Progenitor cell of endocrine pancreas (in vitro differentiated cells): ENCODE measurements at regions not wholly inside any gene's neighbourhood (a gene's known extent, or its start where the extent isn't known, plus 50 kb on each side); places are given as distances from the start of the nearest gene placed in this dataset.

Experiments used
- DNase-seq: peaks from one replicate; pipeline ENCODE4 v3.0.0; 2021; ENCODE audit warnings: low spot score; ENCODE audit not compliant: unreplicated experiment
- H3K27ac Mint-ChIP-seq: 2 replicates; pipeline ENCODE4 v1.8.0; 2021; ENCODE audit warnings: mild to moderate bottlenecking, moderate library complexity, mixed read lengths
- H3K27me3 Mint-ChIP-seq: 2 replicates; pipeline ENCODE4 v1.8.0; 2021; ENCODE audit warnings: mixed read lengths
- H3K36me3 Mint-ChIP-seq: 2 replicates; pipeline ENCODE4 v1.8.0; 2022; ENCODE audit warnings: mixed read lengths; ENCODE audit not compliant: insufficient read depth
- H3K4me1 Mint-ChIP-seq: 2 replicates; pipeline ENCODE4 v1.8.0; 2021; ENCODE audit warnings: low read depth, mixed read lengths
- H3K4me3 Mint-ChIP-seq: 2 replicates; pipeline ENCODE4 v1.8.0; 2021; ENCODE audit warnings: low read depth, mild to moderate bottlenecking, moderate library complexity, mixed read lengths
- H3K9me3 Mint-ChIP-seq: 2 replicates; pipeline ENCODE4 v1.8.0; 2021; ENCODE audit warnings: low read depth, mixed read lengths
- CTCF ChIP-seq: fragments of 200-600 bp; sonication (generic); IDR thresholded peaks from one replicate; pipeline ENCODE4 v1.5.0; 2021; ENCODE audit warnings: antibody characterized with exemption, mild to moderate bottlenecking; ENCODE audit not compliant: unreplicated experiment

DNA sequence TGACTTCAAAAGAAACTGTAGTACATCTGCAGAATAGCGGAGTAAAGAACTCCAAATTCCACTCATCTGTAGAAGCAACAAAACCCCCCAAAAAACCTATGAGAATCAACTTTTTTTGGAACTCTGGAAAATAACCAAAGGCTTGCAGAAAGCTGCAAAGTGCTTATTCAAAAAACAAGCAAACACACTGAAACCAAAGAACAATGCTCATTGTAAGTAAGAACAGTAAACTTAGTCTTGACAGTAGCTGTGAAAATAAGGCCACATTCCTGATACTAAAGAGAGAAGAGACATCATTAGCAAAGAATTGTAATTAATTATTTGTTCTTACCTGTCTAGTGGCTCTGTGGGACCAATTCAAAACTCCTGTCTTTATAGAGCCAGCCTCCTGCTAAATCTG is 534.3 kb upstream of the C16orf82 start:
- TF ChIP-seq CTCF, result no peak
- H3K27ac Mint-ChIP-seq, result no peak overlapping the region
- DNase-seq, result no peak
- H3K36me3 Mint-ChIP-seq, result no peaks in the 10 kb centered on the region
- H3K4me1 Mint-ChIP-seq, result no peaks in the 10 kb centered on the region
- peaks cover 5% of the 10 kb centered on the region for H3K9me3 Mint-ChIP-seq
- peaks cover 1% of the 10 kb centered on the region for H3K27me3 Mint-ChIP-seq
- H3K4me3 Mint-ChIP-seq, result no peak overlapping the region

DNA sequence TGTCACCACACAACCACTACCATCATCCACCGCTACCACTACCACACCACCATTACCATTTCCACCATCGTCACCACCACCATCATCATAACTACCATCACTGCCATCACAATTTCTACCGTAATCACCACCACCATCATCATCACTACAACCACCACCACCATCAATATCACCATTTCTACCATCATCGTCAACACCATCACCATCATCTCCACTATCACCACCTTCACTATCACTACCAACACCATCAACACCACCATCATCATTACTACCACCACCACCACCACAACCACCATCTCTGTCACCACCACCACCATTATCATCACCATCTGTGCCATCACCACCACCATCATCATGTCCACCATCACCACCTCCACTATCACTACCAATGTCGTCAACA is 524.5 kb upstream of the C16orf82 start:
- Mint-ChIP-seq H3K4me3 (no peak overlapping the region), H3K36me3 (no peaks in the 10 kb centered on the region), H3K27ac (no peak overlapping the region), H3K27me3 (no peaks in the 10 kb centered on the region), H3K9me3 (no peaks in the 10 kb centered on the region), H3K4me1 (no peaks in the 10 kb centered on the region)
- TF ChIP-seq CTCF, result no peak
- DNase-seq, result no peak

DNA sequence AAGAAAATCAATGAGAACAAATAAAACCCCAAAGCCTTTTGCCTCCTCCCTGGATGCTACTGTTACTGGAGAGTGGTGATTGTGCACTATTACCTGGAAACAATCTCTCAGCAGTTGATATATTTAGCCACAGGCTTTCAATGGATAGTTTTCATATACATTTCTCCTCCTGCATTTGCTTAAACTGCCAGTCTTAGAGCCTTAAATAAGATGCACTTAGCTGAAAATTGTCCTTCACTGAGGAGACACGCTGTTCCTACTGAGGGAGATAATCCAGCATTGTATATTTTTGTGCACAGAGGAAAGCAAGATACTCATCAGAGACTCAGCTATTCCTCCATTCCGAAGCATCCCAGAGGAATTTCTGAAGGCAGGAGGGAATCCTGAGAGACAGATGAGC is 520.2 kb upstream of the C16orf82 start:
- no peak overlapping the region for H3K27ac Mint-ChIP-seq

DNA sequence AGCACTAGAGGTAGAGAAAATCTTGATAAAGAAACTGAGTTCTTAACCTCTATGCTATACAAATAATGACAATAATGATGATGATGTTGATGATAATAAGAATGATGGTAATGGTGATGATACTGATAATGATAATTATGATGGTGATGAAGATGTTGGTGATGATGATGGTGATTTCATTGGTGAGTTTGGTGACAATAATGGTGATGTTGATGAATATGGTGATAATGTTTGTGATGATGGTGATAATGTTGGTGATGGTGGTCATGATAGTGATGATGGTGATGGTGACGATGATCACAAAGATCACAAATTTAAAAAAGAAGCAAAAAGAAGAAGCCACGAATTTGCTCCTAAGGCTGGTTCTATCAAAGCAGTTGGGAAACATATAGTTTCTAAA is 519.0 kb upstream of the C16orf82 start:
- TF ChIP-seq CTCF, result no peak
- H3K4me3 Mint-ChIP-seq, result no peak overlapping the region
- no peaks in the 10 kb centered on the region for H3K27me3 Mint-ChIP-seq
- DNase-seq, result no peak
- H3K27ac Mint-ChIP-seq, result no peak overlapping the region
- H3K9me3 Mint-ChIP-seq, result no peaks in the 10 kb centered on the region
- H3K4me1 Mint-ChIP-seq, result peaks cover 2% of the 10 kb centered on the region
- H3K36me3 Mint-ChIP-seq, result no peaks in the 10 kb centered on the region

More for the DNA sequence above, 520.2 kb upstream of the C16orf82 start:
- no peaks in the 10 kb centered on the region for H3K9me3 Mint-ChIP-seq
- peaks cover 2% of the 10 kb centered on the region for H3K4me1 Mint-ChIP-seq
- H3K4me3 Mint-ChIP-seq, result no peak overlapping the region
- no peak for DNase-seq
- no peaks in the 10 kb centered on the region for H3K27me3 Mint-ChIP-seq
- no peak for TF ChIP-seq CTCF
- H3K36me3 Mint-ChIP-seq, result no peaks in the 10 kb centered on the region

- no peak for TF ChIP-seq CTCF
- H3K36me3 Mint-ChIP-seq, result no peaks in the 10 kb centered on the region
- no peaks in the 10 kb centered on the region for H3K9me3 Mint-ChIP-seq
- no peak overlapping the region for H3K4me3 Mint-ChIP-seq
- H3K4me1 Mint-ChIP-seq, result peaks cover 2% of the 10 kb centered on the region
- no peak for DNase-seq
- H3K27me3 Mint-ChIP-seq, result no peaks in the 10 kb centered on the region
- H3K27ac Mint-ChIP-seq, result no peak overlapping the region
Observed at GRCh38 chr16:26550111-26550610, 516.6 kb upstream of the C16orf82 start.
